Upper lobe of left lung (tissue), 4 donors: ENCODE measurements at regions not wholly inside any gene's neighbourhood (a gene's known extent, or its start where the extent isn't known, plus 50 kb on each side); places are given as distances from the start of the nearest gene placed in this dataset.

Experiments
- CTCF ChIP-seq, 6 experiments: fragments of 450-650 bp in 4 of 6; fragments of 200-600 bp in 2 of 6; sonication (generic) in 2 of 6; IDR thresholded peaks; one replicate each; pipeline ENCODE4 v1.5.1; 2016 to 2019; ENCODE audit warnings: antibody characterized with exemption in 6 of 6
- EP300 ChIP-seq, 4 donors: sonication (generic); formaldehyde crosslinking; IDR thresholded peaks; one replicate each; pipeline ENCODE4 v1.5.1; 2017; ENCODE audit warnings: antibody characterized with exemption in 4 of 4, control low read depth in 2 of 4
- POLR2A ChIP-seq, 4 donors: fragments of 450-650 bp; IDR thresholded peaks; one replicate each; pipeline ENCODE4 v1.5.1; 2016 to 2017; ENCODE audit warnings: antibody characterized with exemption in 4 of 4, mild to moderate bottlenecking in 2 of 4
- POLR2AphosphoS5 ChIP-seq, 2 donors: sonication (generic); formaldehyde crosslinking; IDR thresholded peaks; one replicate each; pipeline ENCODE4 v1.5.1; 2017; ENCODE audit warnings: antibody characterized with exemption in 2 of 2

DNA sequence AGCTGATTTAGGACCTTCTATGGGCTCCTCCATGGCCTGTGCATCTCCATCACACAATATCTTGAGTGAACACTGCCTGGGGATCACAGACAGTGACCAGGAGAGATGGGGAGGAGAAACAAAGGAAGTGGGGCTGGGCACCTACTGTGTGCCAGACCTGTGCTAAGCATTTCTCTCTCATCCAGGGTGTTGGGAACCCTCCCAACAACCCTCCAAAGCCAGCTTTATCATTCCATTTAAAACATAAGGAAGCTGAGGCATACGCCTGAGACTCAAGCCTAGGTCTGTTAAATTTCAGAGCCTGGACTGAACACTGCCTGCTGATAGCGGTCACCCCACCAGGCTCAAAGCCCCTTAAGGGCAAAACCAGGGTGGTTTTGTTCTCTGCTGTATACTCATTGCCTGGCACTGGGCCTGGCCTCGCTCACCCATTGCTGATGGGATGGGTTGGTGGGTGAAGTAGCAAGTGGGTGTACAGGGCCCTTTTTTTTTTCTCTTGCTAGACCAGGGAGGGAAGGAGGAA lies 130.1 kb downstream of the MN1 start:
- no peak for TF ChIP-seq POLR2A (IDR thresholded peaks at IDR 0.05)
- no peak for TF ChIP-seq CTCF (IDR thresholded peaks at IDR 0.05)
- no peak for TF ChIP-seq POLR2AphosphoS5 (IDR thresholded peaks at IDR 0.05)
- TF ChIP-seq EP300 (IDR thresholded peaks at IDR 0.05), result no peak
